ENCODE measurements at regions not wholly inside any gene's neighbourhood (a gene's known extent, or its start where the extent isn't known, plus 50 kb on each side); places are given as distances from the start of the nearest gene placed in this dataset.

DNA sequence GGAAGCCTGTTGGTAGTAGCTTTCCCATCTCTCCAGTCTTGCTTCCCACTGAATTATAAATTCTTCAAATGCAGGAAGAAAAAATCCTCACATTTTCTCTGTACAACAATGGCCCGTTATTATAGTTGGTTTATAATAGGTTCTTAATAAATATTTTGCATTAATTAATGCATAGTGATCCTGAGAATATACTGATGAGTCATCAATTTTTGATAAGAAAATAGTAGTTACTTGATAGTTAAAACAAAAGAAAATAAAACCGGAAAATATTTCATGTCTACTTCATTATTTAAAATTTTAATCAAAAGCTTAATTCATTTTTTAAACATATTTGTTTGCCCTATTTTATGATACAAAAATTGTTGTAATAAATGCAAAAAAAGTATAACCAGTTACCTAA lies 762.6 kb downstream of the BRINP1 start:
- TF ChIP-seq POLR2AphosphoS5 (IDR thresholded peaks at IDR 0.05; ENCODE audit: low read depth, low read length) (no peak), TAF1 (IDR thresholded peaks at IDR 0.05; ENCODE audit: borderline replicate concordance, insufficient read depth, low read length) (no peak), FOXP2 (optimal IDR thresholded peaks at IDR 0.05; ENCODE audit: borderline replicate concordance, extremely low read depth, extremely low read length, insufficient read depth) (no peak), SIN3A (IDR thresholded peaks at IDR 0.05; ENCODE audit: borderline replicate concordance, insufficient read depth, low read length) (no peak)
- TF ChIP-seq, protein P1, sequence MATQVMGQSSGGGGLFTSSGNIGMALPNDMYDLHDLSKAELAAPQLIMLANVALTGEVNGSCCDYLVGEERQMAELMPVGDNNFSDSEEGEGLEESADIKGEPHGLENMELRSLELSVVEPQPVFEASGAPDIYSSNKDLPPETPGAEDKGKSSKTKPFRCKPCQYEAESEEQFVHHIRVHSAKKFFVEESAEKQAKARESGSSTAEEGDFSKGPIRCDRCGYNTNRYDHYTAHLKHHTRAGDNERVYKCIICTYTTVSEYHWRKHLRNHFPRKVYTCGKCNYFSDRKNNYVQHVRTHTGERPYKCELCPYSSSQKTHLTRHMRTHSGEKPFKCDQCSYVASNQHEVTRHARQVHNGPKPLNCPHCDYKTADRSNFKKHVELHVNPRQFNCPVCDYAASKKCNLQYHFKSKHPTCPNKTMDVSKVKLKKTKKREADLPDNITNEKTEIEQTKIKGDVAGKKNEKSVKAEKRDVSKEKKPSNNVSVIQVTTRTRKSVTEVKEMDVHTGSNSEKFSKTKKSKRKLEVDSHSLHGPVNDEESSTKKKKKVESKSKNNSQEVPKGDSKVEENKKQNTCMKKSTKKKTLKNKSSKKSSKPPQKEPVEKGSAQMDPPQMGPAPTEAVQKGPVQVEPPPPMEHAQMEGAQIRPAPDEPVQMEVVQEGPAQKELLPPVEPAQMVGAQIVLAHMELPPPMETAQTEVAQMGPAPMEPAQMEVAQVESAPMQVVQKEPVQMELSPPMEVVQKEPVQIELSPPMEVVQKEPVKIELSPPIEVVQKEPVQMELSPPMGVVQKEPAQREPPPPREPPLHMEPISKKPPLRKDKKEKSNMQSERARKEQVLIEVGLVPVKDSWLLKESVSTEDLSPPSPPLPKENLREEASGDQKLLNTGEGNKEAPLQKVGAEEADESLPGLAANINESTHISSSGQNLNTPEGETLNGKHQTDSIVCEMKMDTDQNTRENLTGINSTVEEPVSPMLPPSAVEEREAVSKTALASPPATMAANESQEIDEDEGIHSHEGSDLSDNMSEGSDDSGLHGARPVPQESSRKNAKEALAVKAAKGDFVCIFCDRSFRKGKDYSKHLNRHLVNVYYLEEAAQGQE (IDR thresholded peaks at IDR 0.05; ENCODE audit: insufficient read depth in 1 of 2, low read depth in 2 of 2, low read length in 2 of 2) = no peak

DNA sequence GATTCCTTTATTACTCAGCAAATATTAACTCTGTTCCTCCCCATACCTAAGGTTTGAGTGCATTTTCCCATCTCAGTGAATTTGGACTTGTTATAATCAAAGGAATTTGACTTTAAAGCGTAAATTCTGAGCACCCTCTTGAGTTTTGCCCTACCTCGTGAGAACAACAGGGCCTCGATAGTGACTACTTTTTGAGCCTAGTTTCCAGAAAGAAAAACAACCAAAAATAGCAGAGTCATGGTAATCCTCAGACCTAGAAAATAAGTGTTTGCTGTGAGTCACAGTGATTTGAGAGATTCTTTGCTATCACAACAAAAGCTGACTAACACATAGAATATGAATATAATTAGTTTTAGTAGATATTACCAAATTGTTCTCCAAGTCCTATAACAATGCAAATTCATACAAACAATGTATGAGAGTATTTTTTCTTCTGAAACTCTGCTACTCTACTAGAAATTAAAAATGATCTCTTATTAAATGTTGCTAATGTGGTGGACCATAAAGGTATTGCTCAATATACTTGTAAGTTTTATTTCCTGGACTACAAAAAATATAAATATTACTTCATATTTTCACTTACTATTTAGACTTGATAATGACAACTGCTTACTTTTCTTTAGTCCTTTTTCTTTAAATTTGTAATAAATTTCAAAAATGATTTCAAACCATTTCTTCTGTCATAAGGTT lies 759.7 kb downstream of the BRINP1 start:
- no peak for TF ChIP-seq TAF1 (IDR thresholded peaks at IDR 0.05; ENCODE audit: borderline replicate concordance, insufficient read depth, low read length)

DNA sequence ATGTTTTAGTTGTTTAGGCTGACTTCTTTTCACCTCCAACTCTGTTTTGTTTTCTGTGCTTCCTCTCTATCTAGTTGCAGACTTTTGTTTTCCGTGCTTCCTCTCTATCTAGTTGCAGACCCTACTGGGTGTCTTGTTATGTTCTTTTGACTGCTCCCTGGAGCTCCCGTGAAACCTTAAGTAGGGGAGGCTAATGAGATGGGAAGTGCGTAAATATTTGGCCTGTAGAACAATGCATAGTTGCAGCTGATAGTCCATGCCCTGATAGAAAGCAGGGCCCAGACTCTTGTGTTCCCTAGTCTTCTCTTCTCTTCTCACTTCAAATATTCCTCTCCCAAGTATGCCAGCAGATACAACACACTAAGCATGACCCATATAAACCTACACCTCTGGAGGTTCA lies 757.0 kb downstream of the BRINP1 start:
- TF ChIP-seq TAF1 (IDR thresholded peaks at IDR 0.05; ENCODE audit: borderline replicate concordance, insufficient read depth, low read length) (no peak), FOXP2 (optimal IDR thresholded peaks at IDR 0.05; ENCODE audit: borderline replicate concordance, extremely low read depth, extremely low read length, insufficient read depth) (no peak), POLR2AphosphoS5 (IDR thresholded peaks at IDR 0.05; ENCODE audit: low read depth, low read length) (no peak), SIN3A (IDR thresholded peaks at IDR 0.05; ENCODE audit: borderline replicate concordance, insufficient read depth, low read length) (no peak)
- TF ChIP-seq, protein P1 (IDR thresholded peaks at IDR 0.05; ENCODE audit: insufficient read depth in 1 of 2, low read depth in 2 of 2, low read length in 2 of 2) = no peak

DNA sequence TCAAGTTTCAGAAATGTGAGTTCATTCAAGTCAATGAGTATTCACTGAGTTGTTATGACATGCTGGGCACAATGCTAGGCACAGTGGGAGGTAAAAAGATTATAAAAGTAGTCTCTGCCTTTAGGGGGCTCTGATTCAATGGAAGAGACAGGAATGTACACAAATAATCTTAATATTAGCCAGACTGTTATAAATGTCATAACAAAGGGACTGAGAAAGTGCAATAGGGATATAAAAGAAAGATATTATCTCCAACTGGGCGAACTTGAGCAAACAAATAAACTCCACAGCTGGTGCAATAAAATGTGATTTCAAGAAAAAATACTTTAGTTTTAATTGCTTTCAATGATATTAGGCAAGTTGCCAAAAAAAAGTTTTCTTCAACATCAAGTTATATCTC lies 755.2 kb downstream of the BRINP1 start:
- TF ChIP-seq, protein P1 (IDR thresholded peaks at IDR 0.05; ENCODE audit: insufficient read depth in 1 of 2, low read depth in 2 of 2, low read length in 2 of 2) = no peak
- TF ChIP-seq FOXP2 (optimal IDR thresholded peaks at IDR 0.05; ENCODE audit: borderline replicate concordance, extremely low read depth, extremely low read length, insufficient read depth) (no peak), POLR2AphosphoS5 (IDR thresholded peaks at IDR 0.05; ENCODE audit: low read depth, low read length) (no peak), TAF1 (IDR thresholded peaks at IDR 0.05; ENCODE audit: borderline replicate concordance, insufficient read depth, low read length) (no peak), SIN3A (IDR thresholded peaks at IDR 0.05; ENCODE audit: borderline replicate concordance, insufficient read depth, low read length) (no peak)

DNA sequence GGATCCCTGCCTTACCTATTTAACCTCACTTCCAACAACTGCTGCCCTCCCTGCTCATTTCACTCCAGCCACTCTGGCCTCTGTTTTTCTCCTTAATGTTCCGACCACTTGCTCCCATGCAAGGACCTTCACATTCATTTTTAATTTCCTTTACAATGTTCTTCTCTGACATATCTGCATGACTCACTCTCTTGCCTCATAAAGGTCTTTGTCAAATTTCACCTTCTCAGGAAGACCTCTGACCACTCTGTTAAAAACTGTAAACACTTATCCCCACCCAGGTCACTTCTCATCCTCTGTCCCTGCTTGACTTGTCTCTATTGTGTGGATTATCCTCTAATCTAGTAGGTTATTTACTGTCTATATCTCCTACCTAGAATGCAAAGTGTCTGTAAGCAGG lies 751.2 kb downstream of the BRINP1 start:
- TF ChIP-seq SIN3A (IDR thresholded peaks at IDR 0.05; ENCODE audit: borderline replicate concordance, insufficient read depth, low read length) (no peak), TAF1 (IDR thresholded peaks at IDR 0.05; ENCODE audit: borderline replicate concordance, insufficient read depth, low read length) (no peak), POLR2AphosphoS5 (IDR thresholded peaks at IDR 0.05; ENCODE audit: low read depth, low read length) (no peak), FOXP2 (optimal IDR thresholded peaks at IDR 0.05; ENCODE audit: borderline replicate concordance, extremely low read depth, extremely low read length, insufficient read depth) (no peak)
- TF ChIP-seq, protein P1 (IDR thresholded peaks at IDR 0.05; ENCODE audit: insufficient read depth in 1 of 2, low read depth in 2 of 2, low read length in 2 of 2) = no peak
